HG03378 (cell line): ENCODE measurements at regions not wholly inside any gene's neighbourhood (a gene's known extent, or its start where the extent isn't known, plus 50 kb on each side); places are given as distances from the start of the nearest gene placed in this dataset.

Experiments used
- ATAC-seq: cut with Tn5 transposase; IDR thresholded peaks from one replicate; pipeline ENCODE4 v1.9.1; 2021; ENCODE audit warnings: mild to moderate bottlenecking, moderate library complexity; ENCODE audit not compliant: unreplicated experiment

DNA sequence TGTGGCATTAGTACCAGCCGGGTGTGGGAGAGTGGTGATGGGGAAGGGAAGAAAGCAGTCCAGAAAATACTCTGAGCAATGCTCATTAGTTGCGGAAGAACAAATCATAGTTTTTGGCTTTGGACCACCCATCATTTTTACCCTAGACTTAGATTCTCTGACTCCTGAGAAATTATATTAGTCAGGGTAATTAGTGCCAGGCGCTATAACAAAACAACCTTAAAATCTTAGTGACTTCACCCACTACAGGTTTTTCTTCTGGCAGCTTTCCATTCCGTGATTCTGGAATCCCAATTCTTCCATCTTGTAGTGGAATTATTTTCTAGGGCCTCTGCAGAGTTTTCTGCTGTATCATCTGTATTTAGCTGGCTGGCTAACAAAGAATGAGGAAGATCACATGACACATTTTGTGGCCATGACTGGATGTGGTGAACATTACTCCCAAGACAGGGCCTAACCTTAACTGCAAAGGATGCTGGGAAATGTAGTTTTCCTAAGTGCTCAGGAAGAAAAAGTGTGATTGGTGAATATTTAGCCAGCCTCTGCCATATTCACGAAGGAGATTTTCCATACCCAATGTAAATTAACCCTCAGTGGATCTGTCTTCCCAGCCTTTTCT, 373.0 kb upstream of the MEF2C start:
- no peak for ATAC-seq

DNA sequence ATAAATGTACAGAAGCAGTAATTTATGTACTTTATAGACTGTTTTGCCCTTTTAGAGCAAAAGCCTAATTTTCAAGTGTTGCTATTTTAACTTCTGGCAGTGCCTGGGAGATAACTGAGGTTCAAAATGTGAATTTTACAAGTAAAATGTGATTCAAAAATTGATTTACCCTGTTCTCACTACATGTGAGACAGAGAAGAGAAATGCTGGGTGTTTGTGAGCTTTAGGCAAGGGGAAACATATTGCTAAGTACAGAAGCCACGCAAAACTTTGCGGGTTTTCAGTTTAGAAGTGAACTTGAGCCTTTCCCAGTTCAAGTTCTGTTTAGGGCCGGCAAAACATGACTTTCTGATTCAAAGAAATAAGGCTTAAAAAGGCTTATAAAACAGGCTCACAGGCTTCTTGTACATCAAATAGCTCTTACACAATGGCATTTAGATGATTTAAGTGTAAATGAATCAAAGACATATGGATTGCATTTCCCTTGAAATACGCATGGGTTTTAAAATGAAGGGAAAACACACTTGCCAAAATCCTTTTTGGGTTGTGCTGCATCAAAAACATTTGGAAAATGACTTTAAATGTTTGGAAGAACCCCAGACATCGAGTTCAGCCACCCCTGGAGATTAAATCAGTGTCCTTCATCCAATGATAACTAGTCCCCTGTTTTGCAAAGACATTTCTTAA, 370.8 kb upstream of the MEF2C start:
- no peak for ATAC-seq

DNA sequence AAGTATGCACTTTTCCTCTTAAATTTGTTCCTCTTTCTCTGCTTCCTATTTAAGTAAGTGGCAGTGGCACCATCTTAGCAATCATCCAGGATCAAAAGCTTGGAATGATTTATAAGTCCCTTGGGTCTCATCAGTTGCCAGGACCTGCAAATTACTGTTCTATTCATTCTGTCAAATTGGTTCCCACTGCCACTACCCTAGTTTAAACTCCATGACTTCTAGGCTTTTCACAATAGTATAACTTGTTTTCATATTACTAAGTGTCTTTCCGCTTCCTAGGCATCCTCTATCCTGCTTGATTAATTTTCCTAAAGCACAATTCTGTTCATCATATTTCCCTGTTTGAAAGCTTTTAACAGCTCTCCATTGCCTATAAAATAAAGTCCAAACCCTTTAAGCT, 363.9 kb upstream of the MEF2C start:
- no peak for ATAC-seq

DNA sequence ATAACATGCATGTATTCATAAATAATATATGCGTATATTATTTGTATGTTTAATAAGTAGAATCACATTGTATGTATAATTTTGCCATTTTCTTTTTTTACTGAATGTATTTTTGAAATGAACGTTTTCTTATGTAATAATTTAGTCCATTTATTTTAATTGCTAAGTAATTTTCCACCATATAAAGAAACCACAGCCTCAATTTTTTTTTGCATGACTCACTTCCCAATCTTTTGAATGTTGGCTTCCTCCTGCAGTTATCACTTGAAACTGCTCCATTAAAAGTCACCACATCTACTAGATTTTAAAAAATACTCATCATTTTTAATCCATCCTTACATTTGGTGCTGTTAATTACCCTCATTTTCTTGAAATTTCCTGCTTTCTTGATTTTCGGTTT, 363.3 kb upstream of the MEF2C start:
- ATAC-seq, result no peak

DNA sequence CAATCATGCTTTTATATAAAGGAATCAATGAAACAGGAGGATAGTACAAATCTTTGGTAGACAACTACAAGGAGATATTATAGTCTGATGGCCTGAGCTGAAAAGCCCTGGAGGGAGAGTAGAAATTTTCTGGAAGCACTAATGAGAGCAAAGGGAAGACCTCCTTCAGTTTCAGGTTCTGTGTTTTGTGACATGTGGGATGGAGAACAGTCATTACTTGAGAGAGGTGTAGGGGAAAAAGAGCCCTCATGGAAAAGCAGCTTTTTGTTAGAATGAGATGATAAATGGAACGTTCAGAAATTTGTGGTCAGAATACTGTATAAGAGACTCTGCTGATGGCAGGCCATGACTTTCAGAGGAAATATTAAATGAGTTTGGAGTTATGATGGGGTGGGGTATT, 360.6 kb upstream of the MEF2C start:
- no peak for ATAC-seq

DNA sequence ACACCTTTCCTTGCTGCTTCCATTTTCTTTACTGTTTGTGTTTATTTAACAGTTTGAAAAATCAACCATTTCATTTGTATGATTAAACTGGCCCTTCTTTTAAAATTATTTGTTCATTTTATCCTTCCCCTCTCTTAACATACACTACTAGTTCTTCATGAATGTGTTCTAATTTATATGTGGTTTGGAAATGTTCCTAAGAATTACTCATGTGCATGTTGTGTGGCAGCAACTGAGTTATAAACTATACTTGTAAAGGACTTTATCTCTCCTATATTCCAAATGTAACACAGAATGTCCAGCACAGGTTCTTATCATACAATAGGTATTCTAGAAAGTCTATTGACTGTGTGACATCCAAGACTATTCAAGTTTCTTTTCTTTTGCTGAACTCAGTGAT, 358.2 kb upstream of the MEF2C start:
- ATAC-seq, result no peak

DNA sequence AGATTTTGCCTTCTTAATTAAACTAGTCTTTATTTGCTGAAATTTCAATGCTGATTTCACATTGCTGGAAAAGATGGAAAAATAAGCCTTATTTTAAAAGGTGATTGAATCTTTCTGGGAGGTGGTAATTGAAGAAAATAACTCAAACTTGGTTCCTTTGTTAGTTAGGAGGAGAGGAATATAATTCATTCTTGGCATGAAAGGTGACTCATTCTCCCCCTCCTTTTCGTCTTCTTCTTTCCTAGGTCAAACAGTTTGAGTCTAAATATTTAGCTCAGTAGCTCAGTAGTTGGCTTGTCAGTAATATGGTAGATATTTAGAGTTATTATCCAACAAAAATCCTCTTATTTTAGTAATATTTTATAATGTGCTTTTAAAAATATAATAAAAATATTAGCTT, 353.9 kb upstream of the MEF2C start:
- no peak for ATAC-seq

DNA sequence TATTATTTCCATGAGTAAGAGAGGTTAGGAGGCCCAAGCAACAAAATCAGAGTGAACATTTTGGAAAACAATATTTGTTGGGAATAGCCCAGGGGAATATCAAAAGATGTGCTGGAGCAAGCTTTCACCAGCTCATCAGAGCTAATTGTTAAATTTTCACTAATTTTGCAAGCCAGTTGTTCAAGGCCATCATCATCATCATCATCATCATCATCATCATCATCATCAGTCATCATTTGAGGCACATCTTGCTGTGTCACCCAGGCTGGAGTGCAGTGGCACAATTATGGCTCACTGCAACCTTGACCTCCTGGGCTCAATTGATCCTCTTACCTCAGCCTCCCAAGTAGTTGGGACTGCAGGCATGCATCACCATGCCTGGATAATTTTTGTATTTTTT, 350.5 kb upstream of the MEF2C start:
- ATAC-seq, result no peak

DNA sequence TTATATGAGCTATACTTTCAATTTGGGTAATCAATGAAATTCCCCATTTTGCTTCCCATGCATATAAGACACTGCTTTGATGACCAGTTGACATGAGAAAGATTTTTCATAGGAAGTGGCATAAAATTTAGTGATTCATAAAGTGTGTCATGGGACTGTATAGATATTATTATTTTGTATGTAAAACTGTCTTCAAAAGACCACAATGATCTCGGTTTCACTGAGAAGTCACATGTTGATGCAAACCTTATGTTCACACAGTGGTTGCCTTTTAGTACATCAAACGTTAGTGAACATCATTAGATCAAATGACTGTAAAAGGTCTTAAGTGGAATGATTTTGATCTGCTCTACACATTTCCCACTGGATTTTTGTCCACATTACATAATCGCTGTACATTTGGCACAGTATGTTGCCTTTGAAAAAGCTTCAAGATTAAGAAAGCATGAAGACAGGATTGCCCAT, 349.2 kb upstream of the MEF2C start:
- peak; percentile 97 for ATAC-seq

DNA sequence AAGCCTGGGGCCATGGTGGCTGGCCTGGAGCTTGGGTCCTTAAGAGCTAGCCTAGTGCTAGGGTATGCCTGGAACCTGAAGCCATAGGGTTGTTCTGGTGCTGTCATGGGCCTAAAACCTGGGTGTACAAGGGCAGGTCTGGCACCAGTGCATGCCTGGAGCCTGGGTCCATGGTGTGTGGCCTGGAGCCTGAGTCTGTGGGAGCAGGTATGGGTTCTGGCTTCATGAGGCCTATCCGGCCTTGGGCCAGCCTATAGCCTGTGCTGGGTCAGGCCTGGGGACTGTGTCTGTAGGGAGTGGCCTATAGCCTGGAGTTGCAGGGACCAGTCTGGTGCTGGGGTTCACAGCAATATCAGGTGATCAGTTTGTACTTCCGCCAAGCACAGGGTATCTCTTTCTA, 347.2 kb upstream of the MEF2C start:
- no peak for ATAC-seq

DNA sequence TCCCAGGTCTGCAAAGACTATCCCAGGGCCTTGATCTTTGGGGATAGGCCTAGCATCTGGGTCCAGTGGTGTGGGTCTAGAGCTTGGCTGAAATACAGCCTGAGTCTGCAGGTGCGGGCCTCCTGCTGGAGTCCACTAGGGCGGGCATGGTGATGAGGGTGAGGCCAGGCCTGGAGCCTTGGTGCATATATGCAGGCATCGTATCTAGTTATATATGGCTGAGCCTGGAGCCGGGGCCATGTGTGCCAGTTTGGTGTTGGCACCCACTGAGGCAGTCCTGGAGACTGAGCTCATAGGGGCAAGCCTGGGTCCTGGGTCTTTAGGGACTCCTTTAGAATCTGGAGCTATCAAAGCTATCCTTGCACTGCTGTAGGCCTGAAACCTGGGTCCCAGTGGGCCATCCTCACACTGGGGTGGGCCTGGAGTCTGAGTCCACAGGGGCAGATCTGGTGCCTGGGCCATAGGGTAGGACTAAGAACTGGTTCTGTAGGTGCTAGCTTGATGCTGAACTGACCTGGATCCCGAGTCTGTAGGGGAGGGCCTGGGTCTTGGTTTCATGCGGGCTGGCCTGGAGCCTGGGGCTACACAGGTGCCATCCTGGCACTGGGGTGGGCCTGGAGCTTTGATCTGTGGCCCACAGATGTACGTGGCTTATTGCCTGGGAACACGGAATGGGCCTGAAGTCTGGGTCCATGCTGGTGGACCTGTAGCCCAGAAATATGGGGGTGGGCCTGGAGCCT, 346.5 kb upstream of the MEF2C start:
- ATAC-seq, result no peak

DNA sequence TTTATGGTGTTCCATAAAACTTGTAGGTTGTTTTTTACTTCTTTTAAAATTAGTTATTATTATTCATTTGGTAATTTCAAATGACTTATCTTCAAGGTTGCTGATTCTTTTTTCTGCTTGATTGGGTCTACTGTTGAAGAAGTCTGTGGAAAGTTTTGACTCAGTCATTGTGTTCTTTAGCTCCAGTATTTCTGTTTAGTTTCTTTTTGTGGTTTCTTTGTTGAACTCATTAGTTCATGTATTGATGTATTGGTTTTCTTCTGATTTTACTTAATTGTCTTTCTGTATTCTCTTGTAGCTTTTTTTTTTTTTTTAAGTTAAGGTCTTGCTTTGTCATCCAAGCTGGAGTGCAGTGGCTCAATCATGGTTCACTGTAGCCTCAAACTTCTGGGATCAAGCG, 345.4 kb upstream of the MEF2C start:
- no peak for ATAC-seq

DNA sequence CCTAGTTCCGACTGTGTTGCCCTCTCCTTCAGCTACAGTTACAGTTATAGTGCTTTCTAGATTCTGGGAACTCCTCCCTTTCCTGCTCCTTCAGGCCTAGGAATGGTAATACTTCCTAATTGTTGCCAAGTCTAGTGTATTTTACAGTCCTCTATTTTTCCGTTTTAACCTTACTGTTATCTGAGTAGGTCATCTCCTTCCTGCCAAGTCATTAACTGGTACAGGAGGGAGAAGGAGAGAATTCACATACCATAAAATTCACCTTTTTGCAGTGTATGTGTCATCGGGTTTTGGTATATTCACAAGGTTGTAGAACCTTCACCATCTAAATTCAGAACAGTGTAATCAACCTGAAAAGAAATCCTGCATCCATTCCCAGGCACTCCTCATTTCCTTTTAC, 335.4 kb upstream of the MEF2C start:
- no peak for ATAC-seq

DNA sequence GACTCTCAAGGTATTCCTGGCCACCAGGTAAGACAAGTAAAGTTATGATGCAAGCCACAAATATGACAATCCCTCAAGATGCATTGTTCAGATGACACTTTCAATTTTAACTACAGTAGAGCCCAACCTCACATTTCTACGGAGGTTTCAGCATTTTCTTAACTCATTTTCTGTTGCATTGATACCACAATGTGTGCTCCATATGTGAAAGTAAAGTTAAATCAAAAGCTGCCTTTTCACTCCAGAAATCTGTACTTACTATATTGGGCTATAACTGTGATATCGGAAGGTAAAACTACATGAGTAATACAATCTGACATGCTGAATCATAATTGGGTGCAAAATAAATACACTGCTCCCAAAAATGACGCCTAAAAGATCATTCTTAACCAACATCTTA, 333.6 kb upstream of the MEF2C start:
- ATAC-seq, result no peak

DNA sequence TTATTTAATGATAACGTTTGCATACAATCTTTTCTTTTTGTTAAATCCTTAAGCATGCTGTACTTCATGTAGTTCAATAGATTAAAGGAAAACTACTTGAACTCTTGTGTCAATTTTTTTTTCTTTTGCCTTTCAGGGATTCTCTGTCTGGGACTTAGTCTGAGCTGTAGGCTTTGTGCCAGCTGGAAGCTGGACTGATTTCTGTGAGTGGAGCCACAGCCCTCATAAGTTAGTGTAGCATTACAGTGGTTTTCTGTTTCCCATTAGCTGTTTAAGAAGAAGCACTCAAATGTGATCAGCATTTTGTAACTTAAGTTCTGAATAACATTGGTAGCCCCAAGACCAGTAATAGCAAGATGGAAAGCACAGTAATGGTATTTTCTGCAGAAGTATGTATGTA, 330.6 kb upstream of the MEF2C start:
- ATAC-seq, result no peak

DNA sequence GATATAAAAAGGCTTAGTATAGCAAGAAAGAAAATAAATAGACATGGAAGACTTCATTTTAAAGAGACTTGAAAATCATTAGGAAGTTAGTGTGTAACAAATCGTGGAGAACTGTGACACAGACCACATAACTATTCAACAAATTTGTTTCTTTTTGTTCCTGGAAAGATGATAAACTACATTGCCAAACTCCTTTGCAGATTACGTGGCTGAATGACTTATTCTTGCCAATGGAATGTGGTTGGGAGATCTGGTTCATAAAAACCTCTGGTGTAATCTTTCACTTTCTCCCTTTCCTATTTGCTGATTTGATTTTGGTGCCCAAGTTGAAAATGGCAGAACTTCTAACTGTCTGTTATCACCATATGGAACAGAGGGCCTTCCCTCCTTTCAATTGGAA, 328.9 kb upstream of the MEF2C start:
- no peak for ATAC-seq

DNA sequence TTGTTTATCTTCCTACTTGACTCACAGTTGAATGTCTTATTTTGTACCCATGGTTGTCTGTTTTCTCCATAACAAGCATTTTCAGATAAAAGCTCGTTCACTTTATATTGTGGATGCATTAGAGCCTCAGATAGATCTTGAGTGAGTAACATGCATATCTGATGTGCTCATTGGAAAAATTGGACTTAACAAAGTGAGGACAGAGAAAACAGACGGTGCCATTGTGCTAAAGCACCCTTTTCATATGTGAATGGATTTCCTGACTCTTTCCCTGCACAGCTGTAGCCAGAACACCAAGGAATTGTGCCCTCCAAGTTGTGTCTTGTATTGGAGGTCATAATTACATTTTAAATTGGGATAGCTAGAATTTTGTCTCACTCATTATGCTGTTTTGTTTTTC, 325.8 kb upstream of the MEF2C start:
- ATAC-seq, result no peak

DNA sequence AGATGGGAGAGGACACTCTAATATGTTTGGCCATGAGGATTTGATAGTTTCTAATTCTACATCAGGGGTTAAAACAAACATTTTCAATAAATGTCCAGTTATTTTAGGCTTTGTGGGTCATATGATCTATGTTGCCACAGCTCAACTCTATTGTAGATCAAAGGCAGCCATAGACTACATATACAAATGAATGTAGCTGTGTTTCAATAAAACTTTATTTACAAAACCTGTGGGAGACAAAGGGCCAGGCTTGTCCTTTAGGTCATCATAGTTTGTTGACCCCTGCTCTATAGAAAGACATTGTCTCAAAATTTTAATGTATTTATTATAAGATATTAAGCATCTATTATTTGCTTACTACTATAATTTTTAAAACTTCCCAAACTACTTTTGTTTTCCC, 325.4 kb upstream of the MEF2C start:
- no peak for ATAC-seq

DNA sequence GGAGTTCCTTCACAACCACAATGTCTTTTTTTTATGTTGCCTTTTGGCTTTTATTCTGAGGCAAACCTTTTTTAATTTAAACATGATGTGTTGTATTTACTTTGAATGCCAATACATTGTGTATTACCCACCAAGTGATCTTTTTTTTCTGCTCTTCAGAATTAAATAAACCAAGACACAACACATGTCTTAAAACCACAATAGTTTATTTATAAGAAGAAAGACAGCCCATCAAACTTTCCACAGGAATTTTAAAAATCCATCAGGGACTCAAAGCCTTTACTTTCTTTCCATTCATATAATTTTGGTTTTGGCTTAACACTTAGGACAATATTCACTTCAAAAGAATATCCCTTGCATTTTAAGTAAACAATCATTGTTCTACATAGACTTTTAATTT, 321.8 kb upstream of the MEF2C start:
- ATAC-seq, result no peak

DNA sequence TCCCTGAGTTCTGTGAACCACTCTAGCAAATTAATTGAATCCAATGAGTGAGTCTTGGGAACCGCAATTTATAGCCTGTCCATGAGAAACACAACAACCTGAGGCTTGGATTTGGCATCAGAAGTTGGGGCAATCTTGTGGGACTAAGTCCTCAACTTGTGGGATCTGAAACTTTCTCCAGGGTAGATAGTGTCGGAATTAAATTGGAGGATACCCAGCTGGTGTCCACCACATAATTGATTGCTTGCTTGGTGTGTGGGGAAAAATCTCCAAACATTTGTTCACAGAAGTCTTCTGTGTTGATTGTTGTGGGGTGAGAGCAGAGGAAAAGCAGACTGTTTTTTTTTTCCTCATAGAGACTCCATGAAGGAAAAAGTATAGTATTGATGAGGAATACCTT, 320.6 kb upstream of the MEF2C start:
- no peak for ATAC-seq

DNA sequence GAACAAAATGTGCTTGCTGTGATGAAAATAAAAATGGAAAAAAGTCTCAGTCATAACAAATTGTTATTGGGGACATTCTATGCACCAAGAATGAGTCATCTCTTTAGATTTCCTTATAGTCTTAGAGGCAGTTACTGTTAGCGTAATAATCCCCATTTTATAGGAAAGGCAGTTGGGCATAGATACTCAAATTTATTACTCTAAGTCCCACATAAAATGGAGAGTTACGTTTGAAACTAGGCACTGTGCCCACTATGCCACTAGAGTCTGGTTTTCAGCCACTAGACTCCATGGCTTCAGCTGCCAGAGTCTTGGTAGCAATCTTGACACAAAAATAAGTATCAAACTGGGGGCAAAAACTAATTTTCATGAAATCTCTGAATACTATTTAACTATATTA, 317.9 kb upstream of the MEF2C start:
- no peak for ATAC-seq

DNA sequence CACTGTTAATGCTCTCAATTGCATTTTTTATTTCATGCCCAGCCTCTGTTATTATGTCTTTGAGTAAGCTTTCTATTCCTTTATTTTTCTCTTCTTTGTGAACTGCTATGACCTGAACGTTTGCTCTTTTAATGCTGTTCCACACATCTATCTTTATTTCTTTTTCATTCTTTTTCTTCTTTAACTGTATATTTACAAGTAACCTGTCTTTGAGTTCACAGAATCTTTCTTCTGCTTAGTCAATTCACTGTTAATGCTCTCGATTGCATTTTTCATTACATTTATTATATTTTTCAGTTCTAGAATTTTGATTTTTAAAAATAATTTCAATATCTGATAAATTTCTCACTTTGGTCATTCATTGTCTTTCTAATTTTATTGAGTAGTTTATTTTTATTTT, 316.3 kb upstream of the MEF2C start:
- ATAC-seq, result no peak
